Fibroblast of upper back skin (primary cell): ENCODE measurements at regions not wholly inside any gene's neighbourhood (a gene's known extent, or its start where the extent isn't known, plus 50 kb on each side); places are given as distances from the start of the nearest gene placed in this dataset.
A peak's percentile ranks its signal among the peaks of the same experiment; 100 is the strongest.

Experiments
- DNase-seq: peaks from one replicate; pipeline ENCODE4 v3.0.0-alpha.2; 2013

GRCh38 chr7:11297126-11297625 is 323.5 kb downstream of the PHF14 start:
- DNase-seq = peak; percentile 58

GRCh38 chr7:11297764-11298163 is 324.1 kb downstream of the PHF14 start:
- DNase-seq = peak; percentile 42

GRCh38 chr7:11298220-11298619 is 324.5 kb downstream of the PHF14 start:
- no peak for DNase-seq

GRCh38 chr7:11300241-11300640 is 326.6 kb downstream of the PHF14 start:
- no peak for DNase-seq

GRCh38 chr7:11302121-11302520 is 328.4 kb downstream of the PHF14 start:
- no peak for DNase-seq

GRCh38 chr7:11313801-11314200 is 340.1 kb downstream of the PHF14 start:
- no peak for DNase-seq

GRCh38 chr7:11315666-11316258 is 342.1 kb downstream of the PHF14 start:
- DNase-seq = no peak

- no peak for DNase-seq
Observed at GRCh38 chr7:11317766-11318165, 344.1 kb downstream of the PHF14 start.

- peak; percentile 12 for DNase-seq
Observed at GRCh38 chr7:11319491-11320274, 346.0 kb downstream of the PHF14 start.
